IMR-90 (cell line): ENCODE measurements at regions not wholly inside any gene's neighbourhood (a gene's known extent, or its start where the extent isn't known, plus 50 kb on each side); places are given as distances from the start of the nearest gene placed in this dataset.

Experiments used
- FOS ChIP-seq: fragments of 150-350 bp; IDR thresholded peaks from 2 replicates; pipeline ENCODE4 v1.6.1; 2016; ENCODE audit warnings: low read depth, low read length
- MAFK ChIP-seq: IDR thresholded peaks from 2 replicates; pipeline ENCODE4 v1.6.1; 2012; ENCODE audit warnings: low read depth, low read length, improper control_type of control experiment
- MAZ ChIP-seq: IDR thresholded peaks from 2 replicates; pipeline ENCODE4 v1.6.1; 2012; ENCODE audit warnings: low read depth, mild to moderate bottlenecking, low read length, improper control_type of control experiment, moderate library complexity, borderline replicate concordance
- MXI1 ChIP-seq: IDR thresholded peaks from 2 replicates; pipeline ENCODE4 v1.6.1; 2012; ENCODE audit warnings: low read depth, mild to moderate bottlenecking, low read length, moderate library complexity, borderline replicate concordance
- POLR2A ChIP-seq: IDR thresholded peaks from 2 replicates; pipeline ENCODE4 v1.6.1; 2012; ENCODE audit warnings: mild to moderate bottlenecking, low read depth, low read length
- RAD21 ChIP-seq: IDR thresholded peaks from 2 replicates; pipeline ENCODE4 v1.6.1; 2012; ENCODE audit warnings: low read length, improper control_type of control experiment
- RCOR1 ChIP-seq: IDR thresholded peaks from 2 replicates; pipeline ENCODE4 v1.6.1; 2012; ENCODE audit warnings: mild to moderate bottlenecking, low read length, improper control_type of control experiment; ENCODE audit not compliant: insufficient replicate concordance
- SMC3 ChIP-seq: fragments of 150-350 bp; IDR thresholded peaks from 2 replicates; pipeline ENCODE4 v1.6.1; 2016; ENCODE audit warnings: low read depth, mild to moderate bottlenecking, antibody characterized with exemption, low read length, moderate library complexity
- TF ChIP-seq, protein P1 (sequence below): conservative IDR thresholded peaks from 2 replicates; pipeline ENCODE4 v1.5.1; 2012; ENCODE audit warnings: mild to moderate bottlenecking, low read depth, low read length, improper control_type of control experiment
- TF ChIP-seq, protein P2 (sequence below): fragments of 150-350 bp; IDR thresholded peaks from 2 replicates; pipeline ENCODE4 v1.6.1; 2016; ENCODE audit warnings: low read depth, mild to moderate bottlenecking, low read length, moderate library complexity, borderline replicate concordance

- TF ChIP-seq, protein P1, sequence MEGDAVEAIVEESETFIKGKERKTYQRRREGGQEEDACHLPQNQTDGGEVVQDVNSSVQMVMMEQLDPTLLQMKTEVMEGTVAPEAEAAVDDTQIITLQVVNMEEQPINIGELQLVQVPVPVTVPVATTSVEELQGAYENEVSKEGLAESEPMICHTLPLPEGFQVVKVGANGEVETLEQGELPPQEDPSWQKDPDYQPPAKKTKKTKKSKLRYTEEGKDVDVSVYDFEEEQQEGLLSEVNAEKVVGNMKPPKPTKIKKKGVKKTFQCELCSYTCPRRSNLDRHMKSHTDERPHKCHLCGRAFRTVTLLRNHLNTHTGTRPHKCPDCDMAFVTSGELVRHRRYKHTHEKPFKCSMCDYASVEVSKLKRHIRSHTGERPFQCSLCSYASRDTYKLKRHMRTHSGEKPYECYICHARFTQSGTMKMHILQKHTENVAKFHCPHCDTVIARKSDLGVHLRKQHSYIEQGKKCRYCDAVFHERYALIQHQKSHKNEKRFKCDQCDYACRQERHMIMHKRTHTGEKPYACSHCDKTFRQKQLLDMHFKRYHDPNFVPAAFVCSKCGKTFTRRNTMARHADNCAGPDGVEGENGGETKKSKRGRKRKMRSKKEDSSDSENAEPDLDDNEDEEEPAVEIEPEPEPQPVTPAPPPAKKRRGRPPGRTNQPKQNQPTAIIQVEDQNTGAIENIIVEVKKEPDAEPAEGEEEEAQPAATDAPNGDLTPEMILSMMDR = no peak
- TF ChIP-seq FOS = no peak
- no peak for TF ChIP-seq POLR2A
- no peak for TF ChIP-seq MAFK
- no peak for TF ChIP-seq MAZ
- TF ChIP-seq, protein P2, sequence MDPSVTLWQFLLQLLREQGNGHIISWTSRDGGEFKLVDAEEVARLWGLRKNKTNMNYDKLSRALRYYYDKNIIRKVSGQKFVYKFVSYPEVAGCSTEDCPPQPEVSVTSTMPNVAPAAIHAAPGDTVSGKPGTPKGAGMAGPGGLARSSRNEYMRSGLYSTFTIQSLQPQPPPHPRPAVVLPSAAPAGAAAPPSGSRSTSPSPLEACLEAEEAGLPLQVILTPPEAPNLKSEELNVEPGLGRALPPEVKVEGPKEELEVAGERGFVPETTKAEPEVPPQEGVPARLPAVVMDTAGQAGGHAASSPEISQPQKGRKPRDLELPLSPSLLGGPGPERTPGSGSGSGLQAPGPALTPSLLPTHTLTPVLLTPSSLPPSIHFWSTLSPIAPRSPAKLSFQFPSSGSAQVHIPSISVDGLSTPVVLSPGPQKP = no peak
- TF ChIP-seq SMC3 = no peak
- TF ChIP-seq RCOR1 = no peak
- TF ChIP-seq RAD21 = no peak
- TF ChIP-seq MXI1 = no peak
Observed at GRCh38 chr17:79223471-79223870, 148.8 kb downstream of the ENGASE start.
